AG08396 (cell line): ENCODE measurements at regions not wholly inside any gene's neighbourhood (a gene's known extent, or its start where the extent isn't known, plus 50 kb on each side); places are given as distances from the start of the nearest gene placed in this dataset.
A peak's percentile ranks its signal among the peaks of the same experiment; 100 is the strongest.
"Not testable (repeated sequence)": the region's sequence is repeated elsewhere in the genome, so short reads cannot be mapped to it uniquely, and the experiment has no call there.

Experiments
- DNase-seq: peaks from one replicate; pipeline ENCODE4 v3.0.0; 2012; ENCODE audit warnings: low spot score, mixed read lengths

GRCh38 chr4:154164931-154165839, 326.4 kb downstream of the DCHS2 start:
- DNase-seq: peak; percentile 74

GRCh38 chr4:154160519-154161301, 330.9 kb downstream of the DCHS2 start:
- DNase-seq: no peak

GRCh38 chr4:154158361-154159155, 333.0 kb downstream of the DCHS2 start:
- DNase-seq: no peak

- DNase-seq: no peak
These were observed 339.1 kb downstream of the DCHS2 start for GRCh38 chr4:154152546-154152945.

GRCh38 chr4:154149236-154149635, 342.4 kb downstream of the DCHS2 start:
- not testable (repeated sequence) for DNase-seq

- DNase-seq: no peak
These were observed 347.9 kb downstream of the DCHS2 start for GRCh38 chr4:154143720-154144119.

GRCh38 chr4:154142664-154143063, 348.9 kb downstream of the DCHS2 start:
- no peak for DNase-seq

- DNase-seq: no peak
These were observed 350.7 kb downstream of the DCHS2 start for GRCh38 chr4:154140869-154141268.

GRCh38 chr4:154137320-154137905, 348.5 kb upstream of the SFRP2 start:
- no peak for DNase-seq

- no peak for DNase-seq
These were observed 346.7 kb upstream of the SFRP2 start for GRCh38 chr4:154135576-154135975.

- DNase-seq: no peak
These were observed 343.5 kb upstream of the SFRP2 start for GRCh38 chr4:154132406-154132805.

- DNase-seq: no peak
These were observed 337.4 kb upstream of the SFRP2 start for GRCh38 chr4:154126276-154126675.

- no peak for DNase-seq
These were observed 336.5 kb upstream of the SFRP2 start for GRCh38 chr4:154125340-154125739.

GRCh38 chr4:154124539-154125255, 335.8 kb upstream of the SFRP2 start:
- DNase-seq: no peak

GRCh38 chr4:154123897-154124296, 335.0 kb upstream of the SFRP2 start:
- no peak for DNase-seq

- no peak for DNase-seq
These were observed 331.9 kb upstream of the SFRP2 start for GRCh38 chr4:154120690-154121345.

GRCh38 chr4:154120006-154120676, 331.3 kb upstream of the SFRP2 start:
- no peak for DNase-seq

GRCh38 chr4:154119317-154119716, 330.4 kb upstream of the SFRP2 start:
- DNase-seq: no peak

- not testable (repeated sequence) for DNase-seq
These were observed 328.8 kb upstream of the SFRP2 start for GRCh38 chr4:154117726-154118125.

GRCh38 chr4:154107337-154107736, 318.5 kb upstream of the SFRP2 start:
- DNase-seq: no peak
